ENCODE measurements at regions not wholly inside any gene's neighbourhood (a gene's known extent, or its start where the extent isn't known, plus 50 kb on each side); places are given as distances from the start of the nearest gene placed in this dataset.

DNA sequence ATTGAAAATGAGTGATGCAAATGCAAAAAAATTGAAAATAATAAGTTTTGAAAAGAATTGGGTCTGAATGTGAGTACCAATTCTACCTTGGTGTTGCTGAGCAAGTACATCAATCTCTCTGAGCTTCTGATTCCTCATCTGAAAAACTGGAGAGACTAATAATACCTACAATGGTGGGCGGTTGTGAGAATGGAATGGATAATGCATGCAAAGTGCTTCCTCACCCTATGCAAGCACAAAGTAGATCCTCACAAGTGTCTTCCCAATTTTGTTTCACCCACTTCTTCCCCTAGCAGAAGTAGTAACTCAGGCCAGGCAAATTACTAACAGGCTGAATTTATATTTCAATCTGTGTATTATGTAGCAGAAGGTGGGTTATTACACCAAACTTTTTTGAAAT lies 191.7 kb upstream of the PIK3C3 start:
- TF ChIP-seq, protein P1, sequence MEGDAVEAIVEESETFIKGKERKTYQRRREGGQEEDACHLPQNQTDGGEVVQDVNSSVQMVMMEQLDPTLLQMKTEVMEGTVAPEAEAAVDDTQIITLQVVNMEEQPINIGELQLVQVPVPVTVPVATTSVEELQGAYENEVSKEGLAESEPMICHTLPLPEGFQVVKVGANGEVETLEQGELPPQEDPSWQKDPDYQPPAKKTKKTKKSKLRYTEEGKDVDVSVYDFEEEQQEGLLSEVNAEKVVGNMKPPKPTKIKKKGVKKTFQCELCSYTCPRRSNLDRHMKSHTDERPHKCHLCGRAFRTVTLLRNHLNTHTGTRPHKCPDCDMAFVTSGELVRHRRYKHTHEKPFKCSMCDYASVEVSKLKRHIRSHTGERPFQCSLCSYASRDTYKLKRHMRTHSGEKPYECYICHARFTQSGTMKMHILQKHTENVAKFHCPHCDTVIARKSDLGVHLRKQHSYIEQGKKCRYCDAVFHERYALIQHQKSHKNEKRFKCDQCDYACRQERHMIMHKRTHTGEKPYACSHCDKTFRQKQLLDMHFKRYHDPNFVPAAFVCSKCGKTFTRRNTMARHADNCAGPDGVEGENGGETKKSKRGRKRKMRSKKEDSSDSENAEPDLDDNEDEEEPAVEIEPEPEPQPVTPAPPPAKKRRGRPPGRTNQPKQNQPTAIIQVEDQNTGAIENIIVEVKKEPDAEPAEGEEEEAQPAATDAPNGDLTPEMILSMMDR (IDR thresholded peaks at IDR 0.05), result no peak
- TF ChIP-seq POLR2A (IDR thresholded peaks at IDR 0.05), result no peak
